RWPE2 (cell line): ENCODE measurements at regions not wholly inside any gene's neighbourhood (a gene's known extent, or its start where the extent isn't known, plus 50 kb on each side); places are given as distances from the start of the nearest gene placed in this dataset.
"Not testable (repeated sequence)": the region's sequence is repeated elsewhere in the genome, so short reads cannot be mapped to it uniquely, and the experiment has no call there.

Source experiments
- ATAC-seq: fragments of 200-7000 bp; cut with Tn5 transposase; 3 replicates; pipeline ENCODE4 v1.9.1; 2021; ENCODE audit warnings: low read depth
- DNase-seq: peaks from one replicate; pipeline ENCODE4 v3.0.0-alpha.2; 2020; ENCODE audit warnings: low spot score
- H3K27ac ChIP-seq: fragments of 450-650 bp; 2 replicates; pipeline ENCODE4 v1.5.1; 2017; ENCODE audit warnings: mild to moderate bottlenecking; ENCODE audit not compliant: poor library complexity, severe bottlenecking
- H3K27me3 ChIP-seq: fragments of 250-450 bp; sonication (Bioruptor Pico); 2 replicates; pipeline ENCODE4 v1.5.1; 2021; ENCODE audit warnings: mild to moderate bottlenecking, moderate library complexity; ENCODE audit not compliant: insufficient read depth, poor library complexity, severe bottlenecking
- H3K36me3 ChIP-seq: fragments of 250-450 bp; sonication (Bioruptor Pico); 2 replicates; pipeline ENCODE4 v1.5.1; 2020; ENCODE audit warnings: low read depth, mild to moderate bottlenecking, moderate library complexity
- H3K4me1 ChIP-seq: fragments of 250-450 bp; sonication (Bioruptor Pico); 2 replicates; pipeline ENCODE4 v1.5.1; 2021; ENCODE audit warnings: mild to moderate bottlenecking, moderate library complexity; ENCODE audit not compliant: insufficient read depth, poor library complexity, severe bottlenecking
- H3K4me3 ChIP-seq: fragments of 250-450 bp; sonication (Bioruptor Pico); 2 replicates; pipeline ENCODE4 v1.5.1; 2021; ENCODE audit warnings: mild to moderate bottlenecking, moderate library complexity; ENCODE audit not compliant: severe bottlenecking
- H3K9me3 ChIP-seq: fragments of 250-450 bp; sonication (Bioruptor Pico); 2 replicates; pipeline ENCODE4 v1.5.1; 2021; ENCODE audit warnings: mild to moderate bottlenecking, moderate library complexity; ENCODE audit not compliant: severe bottlenecking
- CTCF ChIP-seq: fragments of 450-650 bp; IDR thresholded peaks from one replicate; pipeline ENCODE4 v1.5.1; 2017; ENCODE audit warnings: mild to moderate bottlenecking, moderate library complexity; ENCODE audit not compliant: poor library complexity, severe bottlenecking

- no peak for TF ChIP-seq CTCF
- H3K9me3 ChIP-seq, result no peaks in the 10 kb centered on the region
- H3K36me3 ChIP-seq, result no peaks in the 10 kb centered on the region
- ATAC-seq (no peak), DNase-seq (no peak)
- H3K4me1 ChIP-seq, result no peaks in the 10 kb centered on the region
- H3K27ac ChIP-seq, result no peak overlapping the region
- no peak overlapping the region for H3K4me3 ChIP-seq
- H3K27me3 ChIP-seq, result no peaks in the 10 kb centered on the region
These were observed 172.4 kb upstream of the MAGEB16 start for GRCh38 chrX:35625714-35626113.

- no peak for TF ChIP-seq CTCF
- Histone ChIP-seq H3K4me1 (no peaks in the 10 kb centered on the region), H3K36me3 (no peaks in the 10 kb centered on the region), H3K9me3 (no peaks in the 10 kb centered on the region), H3K4me3 (no peak overlapping the region), H3K27ac (no peak overlapping the region), H3K27me3 (no peaks in the 10 kb centered on the region)
- ATAC-seq, result no peak
- DNase-seq, result no peak
These were observed 172.0 kb upstream of the MAGEB16 start for GRCh38 chrX:35626124-35626523.

GRCh38 chrX:35635971-35636370 is 162.2 kb upstream of the MAGEB16 start:
- H3K9me3 ChIP-seq, H3K27me3 ChIP-seq, H3K4me3 ChIP-seq, H3K4me1 ChIP-seq, ATAC-seq, DNase-seq, H3K36me3 ChIP-seq, H3K27ac ChIP-seq: not testable (repeated sequence)

GRCh38 chrX:35664833-35665232 is 133.3 kb upstream of the MAGEB16 start:
- Histone ChIP-seq H3K27ac (no peak overlapping the region), H3K9me3 (no peaks in the 10 kb centered on the region), H3K36me3 (no peaks in the 10 kb centered on the region), H3K4me1 (no peaks in the 10 kb centered on the region), H3K4me3 (no peak overlapping the region), H3K27me3 (no peaks in the 10 kb centered on the region)
- DNase-seq (no peak), ATAC-seq (no peak)
- no peak for TF ChIP-seq CTCF

GRCh38 chrX:35665311-35665710 is 132.8 kb upstream of the MAGEB16 start:
- H3K27me3 ChIP-seq, result no peaks in the 10 kb centered on the region
- TF ChIP-seq CTCF, result no peak
- no peak overlapping the region for H3K4me3 ChIP-seq
- H3K27ac ChIP-seq, result no peak overlapping the region
- DNase-seq, result no peak
- peak; percentile 84 for ATAC-seq
- no peaks in the 10 kb centered on the region for H3K36me3 ChIP-seq
- H3K9me3 ChIP-seq, result no peaks in the 10 kb centered on the region
- H3K4me1 ChIP-seq, result no peaks in the 10 kb centered on the region
